HG03095 (cell line): ENCODE measurements at regions not wholly inside any gene's neighbourhood (a gene's known extent, or its start where the extent isn't known, plus 50 kb on each side); places are given as distances from the start of the nearest gene placed in this dataset.

Experiments
- ATAC-seq: cut with Tn5 transposase; IDR thresholded peaks from one replicate; pipeline ENCODE4 v1.9.1; 2021; ENCODE audit warnings: moderate library complexity; ENCODE audit not compliant: unreplicated experiment

GRCh38 chr3:107313711-107314110, 63.5 kb upstream of the CCDC54 start:
- ATAC-seq, result no peak

GRCh38 chr3:107315141-107315540, 62.1 kb upstream of the CCDC54 start:
- no peak for ATAC-seq

- ATAC-seq, result no peak
Observed at GRCh38 chr3:107323723-107324122, 53.5 kb upstream of the CCDC54 start.

GRCh38 chr3:107325446-107325845, 51.8 kb upstream of the CCDC54 start:
- no peak for ATAC-seq
